ENCODE measurements at regions not wholly inside any gene's neighbourhood (a gene's known extent, or its start where the extent isn't known, plus 50 kb on each side); places are given as distances from the start of the nearest gene placed in this dataset.

DNA sequence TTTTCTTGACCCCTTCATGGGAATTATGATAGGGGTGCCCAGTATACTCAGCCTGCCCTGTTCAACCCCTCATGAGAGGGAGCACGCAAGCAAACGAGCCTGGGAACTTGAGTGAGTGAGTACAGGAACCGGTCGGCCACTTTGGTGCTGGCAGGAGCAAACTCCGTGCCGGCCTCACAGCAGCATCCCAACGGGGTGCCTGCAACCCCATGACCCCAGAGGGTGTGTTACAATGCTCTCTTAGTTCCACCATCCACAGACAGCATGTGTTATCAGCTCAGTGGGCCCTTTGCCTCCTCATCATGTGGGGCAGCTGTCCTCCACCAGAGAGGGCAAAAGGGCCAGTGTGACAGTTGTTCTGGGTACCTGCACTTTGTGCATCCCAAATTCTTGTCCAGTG, 289.8 kb downstream of the FRK start:
- TF ChIP-seq, protein P1, sequence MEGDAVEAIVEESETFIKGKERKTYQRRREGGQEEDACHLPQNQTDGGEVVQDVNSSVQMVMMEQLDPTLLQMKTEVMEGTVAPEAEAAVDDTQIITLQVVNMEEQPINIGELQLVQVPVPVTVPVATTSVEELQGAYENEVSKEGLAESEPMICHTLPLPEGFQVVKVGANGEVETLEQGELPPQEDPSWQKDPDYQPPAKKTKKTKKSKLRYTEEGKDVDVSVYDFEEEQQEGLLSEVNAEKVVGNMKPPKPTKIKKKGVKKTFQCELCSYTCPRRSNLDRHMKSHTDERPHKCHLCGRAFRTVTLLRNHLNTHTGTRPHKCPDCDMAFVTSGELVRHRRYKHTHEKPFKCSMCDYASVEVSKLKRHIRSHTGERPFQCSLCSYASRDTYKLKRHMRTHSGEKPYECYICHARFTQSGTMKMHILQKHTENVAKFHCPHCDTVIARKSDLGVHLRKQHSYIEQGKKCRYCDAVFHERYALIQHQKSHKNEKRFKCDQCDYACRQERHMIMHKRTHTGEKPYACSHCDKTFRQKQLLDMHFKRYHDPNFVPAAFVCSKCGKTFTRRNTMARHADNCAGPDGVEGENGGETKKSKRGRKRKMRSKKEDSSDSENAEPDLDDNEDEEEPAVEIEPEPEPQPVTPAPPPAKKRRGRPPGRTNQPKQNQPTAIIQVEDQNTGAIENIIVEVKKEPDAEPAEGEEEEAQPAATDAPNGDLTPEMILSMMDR (IDR thresholded peaks at IDR 0.05; ENCODE audit: insufficient read depth, missing control alignments), result no peak
- FAIRE-seq (no peak), DNase-seq (ENCODE audit: insufficient read length, low spot score) (no peak)

DNA sequence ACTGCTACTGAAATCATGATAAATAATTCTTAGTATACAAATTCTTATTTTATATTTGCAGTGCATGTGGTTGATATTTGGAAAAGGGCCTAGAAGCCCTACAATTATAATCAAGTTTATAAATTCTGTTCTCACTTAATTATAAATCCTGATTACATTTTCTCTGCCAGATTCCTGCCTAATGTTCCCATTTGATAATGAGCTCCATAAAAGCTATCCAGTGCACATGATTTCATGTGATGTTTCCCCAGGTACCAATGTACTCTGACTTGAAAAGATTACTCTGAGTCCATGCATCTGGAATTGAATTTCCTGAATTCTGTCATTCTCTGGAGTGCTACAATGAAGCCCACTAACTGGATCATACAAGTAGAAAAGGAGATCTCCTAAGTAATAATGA, 292.2 kb downstream of the FRK start:
- FAIRE-seq (no peak), DNase-seq (ENCODE audit: insufficient read length, low spot score) (no peak)
- TF ChIP-seq, protein P1 (IDR thresholded peaks at IDR 0.05; ENCODE audit: insufficient read depth, missing control alignments), result no peak

GRCh38 chr6:115767931-115768330, 292.8 kb downstream of the FRK start:
- TF ChIP-seq, protein P1 (IDR thresholded peaks at IDR 0.05; ENCODE audit: insufficient read depth, missing control alignments), result no peak
- DNase-seq (ENCODE audit: insufficient read length, low spot score) (no peak), FAIRE-seq (no peak)

- DNase-seq (ENCODE audit: insufficient read length, low spot score) (no peak), FAIRE-seq (no peak)
- TF ChIP-seq, protein P1 (IDR thresholded peaks at IDR 0.05; ENCODE audit: insufficient read depth, missing control alignments), result no peak
Observed at GRCh38 chr6:115766745-115767462, 293.8 kb downstream of the FRK start.

DNA sequence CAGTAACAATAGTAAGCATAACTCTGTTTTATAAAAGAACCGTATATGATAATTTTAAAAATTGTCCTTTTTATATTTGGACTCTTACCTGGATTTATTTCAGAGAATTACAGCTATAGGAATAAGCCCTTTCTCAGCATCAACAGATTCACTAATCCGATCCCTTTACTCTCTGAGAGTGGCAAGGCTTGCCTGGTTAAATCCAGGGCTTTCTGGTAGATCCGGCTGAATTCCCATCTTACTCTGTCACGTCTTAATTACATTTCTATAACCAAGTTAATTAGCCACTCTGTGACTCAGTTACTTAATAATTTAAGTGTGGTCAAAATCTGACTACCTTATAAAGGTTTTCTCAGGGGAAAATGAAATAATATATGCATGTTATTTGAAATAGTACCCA, 294.7 kb downstream of the FRK start:
- FAIRE-seq (peak; percentile 72), DNase-seq (ENCODE audit: insufficient read length, low spot score) (peak; percentile 32)
- TF ChIP-seq, protein P1 (IDR thresholded peaks at IDR 0.05; ENCODE audit: insufficient read depth, missing control alignments), result no peak

- no peak for DNase-seq (ENCODE audit: insufficient read length, low spot score)
- TF ChIP-seq, protein P1 (IDR thresholded peaks at IDR 0.05; ENCODE audit: insufficient read depth, missing control alignments), result no peak
- FAIRE-seq, result no peak
Observed at GRCh38 chr6:115759051-115759450, 301.6 kb downstream of the FRK start.

DNA sequence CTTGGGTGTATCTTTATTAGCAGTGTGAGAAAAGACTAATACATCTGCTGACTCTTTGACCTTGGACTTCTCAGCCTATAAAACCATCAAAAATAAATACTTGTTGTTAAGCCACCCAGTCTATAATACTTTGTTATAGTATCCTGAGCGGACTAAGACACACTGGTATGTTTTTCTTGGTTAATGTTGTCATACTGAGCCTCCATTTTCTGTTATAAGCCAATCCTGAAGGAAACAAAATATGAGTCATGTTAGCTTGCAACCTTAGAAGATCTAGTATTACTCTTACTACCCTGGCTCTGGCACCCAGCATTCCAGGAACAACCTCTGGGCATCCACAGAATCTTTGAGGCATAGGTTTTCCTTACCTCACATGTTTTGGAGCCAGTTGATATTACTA, 307.2 kb downstream of the FRK start:
- DNase-seq (ENCODE audit: insufficient read length, low spot score) (no peak), FAIRE-seq (no peak)
- TF ChIP-seq, protein P1 (IDR thresholded peaks at IDR 0.05; ENCODE audit: insufficient read depth, missing control alignments), result no peak
